ENCODE measurements at regions not wholly inside any gene's neighbourhood (a gene's known extent, or its start where the extent isn't known, plus 50 kb on each side); places are given as distances from the start of the nearest gene placed in this dataset.
A peak's percentile ranks its signal among the peaks of the same experiment; 100 is the strongest.

GRCh38 chr3:43180694-43181093, 74.8 kb upstream of the POMGNT2 start:
- TF ChIP-seq CTCF (IDR thresholded peaks at IDR 0.05; ENCODE audit: low read depth, low read length) (no peak), MYC (IDR thresholded peaks at IDR 0.05; ENCODE audit: low read depth, low read length) (no peak), MAX (IDR thresholded peaks at IDR 0.05; ENCODE audit: low read depth, low read length) (0 out of 2 replicates have a peak, but pooled peaks have one; percentile 4), POLR2A (IDR thresholded peaks at IDR 0.05; ENCODE audit: extremely low read depth, insufficient read length) (no peak)
